SK-N-SH treated with all-trans-retinoic acid at 6 μM for 48 hours (cell line): ENCODE measurements at regions not wholly inside any gene's neighbourhood (a gene's known extent, or its start where the extent isn't known, plus 50 kb on each side); places are given as distances from the start of the nearest gene placed in this dataset.

Source experiments
- ATAC-seq: fragments of 200-7000 bp; cut with Tn5 transposase; 3 replicates; pipeline ENCODE4 v1.9.1; 2020; ENCODE audit warnings: mild to moderate bottlenecking, moderate library complexity
- BACH2 ChIP-seq: fragments of 250-450 bp; sonication (Bioruptor Pico); IDR thresholded peaks from 2 replicates; pipeline ENCODE4 v1.9.0; 2021; ENCODE audit warnings: mild to moderate bottlenecking, borderline replicate concordance
- CREB5 ChIP-seq: fragments of 250-450 bp; sonication (Bioruptor Pico); IDR thresholded peaks from 2 replicates; pipeline ENCODE4 v1.5.1; 2020; ENCODE audit warnings: low read depth, mild to moderate bottlenecking, moderate library complexity
- CSDC2 ChIP-seq: fragments of 250-450 bp; sonication (Bioruptor Pico); IDR thresholded peaks from 2 replicates; pipeline ENCODE4 v1.5.0; 2020; ENCODE audit warnings: mild to moderate bottlenecking, moderate library complexity
- GLIS3 ChIP-seq: fragments of 250-450 bp; sonication (Bioruptor Pico); IDR thresholded peaks from 2 replicates; pipeline ENCODE4 v1.5.0; 2020; ENCODE audit warnings: mild to moderate bottlenecking, moderate library complexity
- ISL1 ChIP-seq: fragments of 250-450 bp; sonication (Bioruptor Pico); IDR thresholded peaks from 2 replicates; pipeline ENCODE4 v2.1.2; 2022; ENCODE audit warnings: mild to moderate bottlenecking, moderate library complexity
- OSR1 ChIP-seq: fragments of 250-450 bp; sonication (Bioruptor Pico); IDR thresholded peaks from 2 replicates; pipeline ENCODE4 v1.8.0; 2022; ENCODE audit warnings: moderate library complexity, mild to moderate bottlenecking, inconsistent platforms
- POU6F1 ChIP-seq: fragments of 250-450 bp; sonication (Bioruptor Pico); IDR thresholded peaks from 2 replicates; pipeline ENCODE4 v1.8.0; 2021; ENCODE audit warnings: low read depth, mild to moderate bottlenecking, moderate library complexity, borderline replicate concordance
- PPARA ChIP-seq: fragments of 250-450 bp; sonication (Bioruptor Pico); IDR thresholded peaks from 2 replicates; pipeline ENCODE4 v1.5.0; 2020; ENCODE audit warnings: mild to moderate bottlenecking, borderline replicate concordance
- RARB ChIP-seq: fragments of 250-450 bp; sonication (Bioruptor Pico); IDR thresholded peaks from 2 replicates; pipeline ENCODE4 v1.8.0; 2021; ENCODE audit warnings: mild to moderate bottlenecking, moderate library complexity
- SNAI2 ChIP-seq: fragments of 250-450 bp; sonication (Bioruptor Pico); IDR thresholded peaks from 2 replicates; pipeline ENCODE4 v1.5.0; 2020; ENCODE audit warnings: mild to moderate bottlenecking, moderate library complexity
- TOX ChIP-seq: fragments of 250-450 bp; sonication (Bioruptor Pico); IDR thresholded peaks from 2 replicates; pipeline ENCODE4 v1.8.0; 2021; ENCODE audit warnings: mild to moderate bottlenecking, moderate library complexity, borderline replicate concordance
- ZC3H10 ChIP-seq: fragments of 250-450 bp; sonication (Bioruptor Pico); IDR thresholded peaks from 2 replicates; pipeline ENCODE4 v1.5.1; 2021; ENCODE audit warnings: mild to moderate bottlenecking, moderate library complexity
- ZFP3 ChIP-seq: fragments of 250-450 bp; sonication (Bioruptor Pico); IDR thresholded peaks from 2 replicates; pipeline ENCODE4 v1.5.0; 2020; ENCODE audit warnings: mild to moderate bottlenecking, moderate library complexity
- ZFP30 ChIP-seq: fragments of 450-650 bp; formaldehyde crosslinking; IDR thresholded peaks from 2 replicates; pipeline ENCODE4 v1.5.0; 2022; ENCODE audit warnings: mild to moderate bottlenecking, moderate library complexity
- ZNF565 ChIP-seq: fragments of 450-650 bp; formaldehyde crosslinking; conservative IDR thresholded peaks from 2 replicates; pipeline ENCODE4 v1.5.0; 2020; ENCODE audit warnings: low read depth, mild to moderate bottlenecking, moderate library complexity
- ZNF70 ChIP-seq: fragments of 450-650 bp; formaldehyde crosslinking; IDR thresholded peaks from 2 replicates; pipeline ENCODE4 v1.5.0; 2020; ENCODE audit warnings: mild to moderate bottlenecking, moderate library complexity
- ZNF8 ChIP-seq: fragments of 450-650 bp; formaldehyde crosslinking; IDR thresholded peaks from 2 replicates; pipeline ENCODE4 v1.5.0; 2020; ENCODE audit warnings: mild to moderate bottlenecking, moderate library complexity
- TF ChIP-seq, protein P1 (sequence below): fragments of 250-450 bp; sonication (Bioruptor Pico); IDR thresholded peaks from 2 replicates; pipeline ENCODE4 v1.8.0; 2020; ENCODE audit warnings: mild to moderate bottlenecking, moderate library complexity, borderline replicate concordance
- TF ChIP-seq, protein P2 (sequence below): fragments of 250-450 bp; sonication (Bioruptor Pico); IDR thresholded peaks from 2 replicates; pipeline ENCODE4 v1.5.1; 2021; ENCODE audit warnings: mild to moderate bottlenecking, moderate library complexity
- TF ChIP-seq, protein P3 (sequence below): fragments of 250-450 bp; sonication (Bioruptor Pico); IDR thresholded peaks from 2 replicates; pipeline ENCODE4 v1.5.0; 2020; ENCODE audit warnings: mild to moderate bottlenecking, moderate library complexity

DNA sequence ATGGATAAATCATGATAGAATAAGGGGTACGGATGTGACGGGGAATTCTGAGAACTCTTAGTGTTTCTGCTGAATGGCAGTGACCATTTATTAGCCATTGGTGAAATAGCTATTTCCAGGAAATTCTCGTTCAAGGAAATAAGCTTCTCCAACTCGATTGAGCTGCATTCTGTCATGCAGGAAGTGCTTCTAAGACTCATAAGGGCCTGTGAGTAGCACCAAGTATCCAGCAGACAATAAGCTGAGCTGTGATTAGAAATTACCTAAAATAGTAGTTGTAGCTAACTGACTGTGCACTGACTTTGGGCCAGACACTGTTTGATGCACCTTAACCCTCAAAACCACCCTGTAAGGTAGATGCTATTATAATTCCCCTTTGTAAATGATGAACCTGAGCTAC is 107.8 kb upstream of the IRX5 start:
- TF ChIP-seq, protein P1, sequence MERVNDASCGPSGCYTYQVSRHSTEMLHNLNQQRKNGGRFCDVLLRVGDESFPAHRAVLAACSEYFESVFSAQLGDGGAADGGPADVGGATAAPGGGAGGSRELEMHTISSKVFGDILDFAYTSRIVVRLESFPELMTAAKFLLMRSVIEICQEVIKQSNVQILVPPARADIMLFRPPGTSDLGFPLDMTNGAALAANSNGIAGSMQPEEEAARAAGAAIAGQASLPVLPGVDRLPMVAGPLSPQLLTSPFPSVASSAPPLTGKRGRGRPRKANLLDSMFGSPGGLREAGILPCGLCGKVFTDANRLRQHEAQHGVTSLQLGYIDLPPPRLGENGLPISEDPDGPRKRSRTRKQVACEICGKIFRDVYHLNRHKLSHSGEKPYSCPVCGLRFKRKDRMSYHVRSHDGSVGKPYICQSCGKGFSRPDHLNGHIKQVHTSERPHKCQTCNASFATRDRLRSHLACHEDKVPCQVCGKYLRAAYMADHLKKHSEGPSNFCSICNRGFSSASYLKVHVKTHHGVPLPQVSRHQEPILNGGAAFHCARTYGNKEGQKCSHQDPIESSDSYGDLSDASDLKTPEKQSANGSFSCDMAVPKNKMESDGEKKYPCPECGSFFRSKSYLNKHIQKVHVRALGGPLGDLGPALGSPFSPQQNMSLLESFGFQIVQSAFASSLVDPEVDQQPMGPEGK (CRISPR knock-in tag), result no peak
- TF ChIP-seq PPARA (CRISPR knock-in tag) (no peak), RARB (CRISPR knock-in tag) (no peak), ZFP3 (CRISPR knock-in tag) (no peak), ZNF565 (no peak), ZFP30 (CRISPR knock-in tag) (no peak), ZNF70 (CRISPR knock-in tag) (no peak), CREB5 (no peak), CSDC2 (CRISPR knock-in tag) (no peak), ISL1 (CRISPR knock-in tag) (no peak), ZNF8 (no peak), POU6F1 (CRISPR knock-in tag) (no peak), TOX (CRISPR knock-in tag) (no peak), OSR1 (no peak)
- ATAC-seq, result no peak

DNA sequence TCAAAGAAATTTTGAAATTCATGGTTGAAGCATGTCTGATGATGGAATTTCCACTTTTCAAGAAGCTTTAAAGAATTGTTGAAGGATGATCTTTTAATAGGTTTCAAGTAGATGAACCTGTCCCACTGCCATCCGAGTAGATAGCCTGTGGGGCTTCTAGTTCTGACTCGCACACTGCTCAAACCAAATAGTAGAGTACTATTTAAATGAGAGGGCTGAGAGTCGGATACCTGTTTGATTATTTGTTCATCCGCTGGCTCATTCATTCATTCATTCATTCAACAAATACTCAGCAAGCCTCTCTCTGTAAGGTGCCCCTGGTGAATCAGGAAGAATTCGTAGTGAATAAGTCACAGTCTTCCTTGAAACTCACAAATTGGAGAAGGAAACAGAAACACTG is 108.2 kb upstream of the IRX5 start:
- TF ChIP-seq, protein P2, sequence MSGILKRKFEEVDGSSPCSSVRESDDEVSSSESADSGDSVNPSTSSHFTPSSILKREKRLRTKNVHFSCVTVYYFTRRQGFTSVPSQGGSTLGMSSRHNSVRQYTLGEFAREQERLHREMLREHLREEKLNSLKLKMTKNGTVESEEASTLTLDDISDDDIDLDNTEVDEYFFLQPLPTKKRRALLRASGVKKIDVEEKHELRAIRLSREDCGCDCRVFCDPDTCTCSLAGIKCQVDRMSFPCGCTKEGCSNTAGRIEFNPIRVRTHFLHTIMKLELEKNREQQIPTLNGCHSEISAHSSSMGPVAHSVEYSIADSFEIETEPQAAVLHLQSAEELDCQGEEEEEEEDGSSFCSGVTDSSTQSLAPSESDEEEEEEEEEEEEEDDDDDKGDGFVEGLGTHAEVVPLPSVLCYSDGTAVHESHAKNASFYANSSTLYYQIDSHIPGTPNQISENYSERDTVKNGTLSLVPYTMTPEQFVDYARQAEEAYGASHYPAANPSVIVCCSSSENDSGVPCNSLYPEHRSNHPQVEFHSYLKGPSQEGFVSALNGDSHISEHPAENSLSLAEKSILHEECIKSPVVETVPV (CRISPR knock-in tag), result no peak
- TF ChIP-seq CREB5 (no peak), ZFP30 (CRISPR knock-in tag) (no peak), ZNF8 (no peak)
- no peak for ATAC-seq

- TF ChIP-seq BACH2 (CRISPR knock-in tag) (no peak), RARB (CRISPR knock-in tag) (no peak), TOX (CRISPR knock-in tag) (no peak), ZNF565 (no peak), ZNF70 (CRISPR knock-in tag) (no peak), ZC3H10 (CRISPR knock-in tag) (no peak), ISL1 (CRISPR knock-in tag) (no peak), GLIS3 (CRISPR knock-in tag) (no peak), SNAI2 (CRISPR knock-in tag) (no peak), ZFP30 (CRISPR knock-in tag) (no peak)
- TF ChIP-seq, protein P1 (CRISPR knock-in tag), result no peak
- TF ChIP-seq, protein P3, sequence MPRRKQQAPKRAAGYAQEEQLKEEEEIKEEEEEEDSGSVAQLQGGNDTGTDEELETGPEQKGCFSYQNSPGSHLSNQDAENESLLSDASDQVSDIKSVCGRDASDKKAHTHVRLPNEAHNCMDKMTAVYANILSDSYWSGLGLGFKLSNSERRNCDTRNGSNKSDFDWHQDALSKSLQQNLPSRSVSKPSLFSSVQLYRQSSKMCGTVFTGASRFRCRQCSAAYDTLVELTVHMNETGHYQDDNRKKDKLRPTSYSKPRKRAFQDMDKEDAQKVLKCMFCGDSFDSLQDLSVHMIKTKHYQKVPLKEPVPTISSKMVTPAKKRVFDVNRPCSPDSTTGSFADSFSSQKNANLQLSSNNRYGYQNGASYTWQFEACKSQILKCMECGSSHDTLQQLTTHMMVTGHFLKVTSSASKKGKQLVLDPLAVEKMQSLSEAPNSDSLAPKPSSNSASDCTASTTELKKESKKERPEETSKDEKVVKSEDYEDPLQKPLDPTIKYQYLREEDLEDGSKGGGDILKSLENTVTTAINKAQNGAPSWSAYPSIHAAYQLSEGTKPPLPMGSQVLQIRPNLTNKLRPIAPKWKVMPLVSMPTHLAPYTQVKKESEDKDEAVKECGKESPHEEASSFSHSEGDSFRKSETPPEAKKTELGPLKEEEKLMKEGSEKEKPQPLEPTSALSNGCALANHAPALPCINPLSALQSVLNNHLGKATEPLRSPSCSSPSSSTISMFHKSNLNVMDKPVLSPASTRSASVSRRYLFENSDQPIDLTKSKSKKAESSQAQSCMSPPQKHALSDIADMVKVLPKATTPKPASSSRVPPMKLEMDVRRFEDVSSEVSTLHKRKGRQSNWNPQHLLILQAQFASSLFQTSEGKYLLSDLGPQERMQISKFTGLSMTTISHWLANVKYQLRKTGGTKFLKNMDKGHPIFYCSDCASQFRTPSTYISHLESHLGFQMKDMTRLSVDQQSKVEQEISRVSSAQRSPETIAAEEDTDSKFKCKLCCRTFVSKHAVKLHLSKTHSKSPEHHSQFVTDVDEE (CRISPR knock-in tag), result no peak
- TF ChIP-seq, all 23 proteins: peak for 0
- no peak for ATAC-seq
Measured at GRCh38 chr16:54821731-54822130, 108.9 kb upstream of the IRX5 start.
